ENCODE measurements at regions not wholly inside any gene's neighbourhood (a gene's known extent, or its start where the extent isn't known, plus 50 kb on each side); places are given as distances from the start of the nearest gene placed in this dataset.

GRCh38 chr6:16921399-16922110, 160.3 kb upstream of the ATXN1 start:
- Mint-ChIP-seq H3K4me1 (ENCODE audit: low read depth) (peaks cover 20% of the 10 kb centered on the region), H3K27ac (no peak overlapping the region), H3K27me3 (ENCODE audit: insufficient read depth) (no peaks in the 10 kb centered on the region), H3K36me3 (ENCODE audit: low read depth) (no peaks in the 10 kb centered on the region; the same call in 1 of the 2 replicates), H3K4me3 (no peak overlapping the region), H3K9me3 (no peaks in the 10 kb centered on the region)
- no peak for DNase-seq
- TF ChIP-seq CTCF (IDR thresholded peaks at IDR 0.05) = no peak

GRCh38 chr6:16918586-16918985, 157.3 kb upstream of the ATXN1 start:
- H3K27ac Mint-ChIP-seq = no peak overlapping the region
- H3K4me1 Mint-ChIP-seq (ENCODE audit: low read depth) = 0 out of 2 replicates have a peak, but pooled peaks cover 2% of the 10 kb centered on the region
- peaks cover 10% of the 10 kb centered on the region for H3K9me3 Mint-ChIP-seq
- no peak overlapping the region for H3K4me3 Mint-ChIP-seq
- no peaks in the 10 kb centered on the region for H3K27me3 Mint-ChIP-seq (ENCODE audit: insufficient read depth)
- no peak for TF ChIP-seq CTCF (IDR thresholded peaks at IDR 0.05)
- no peak for DNase-seq
- H3K36me3 Mint-ChIP-seq (ENCODE audit: low read depth) = peaks cover 10% of the 10 kb centered on the region; the same call in 1 of the 2 replicates

GRCh38 chr6:16914184-16914583, 152.9 kb upstream of the ATXN1 start:
- TF ChIP-seq CTCF (IDR thresholded peaks at IDR 0.05) = no peak
- no peak overlapping the region for H3K27ac Mint-ChIP-seq
- no peak overlapping the region for H3K4me3 Mint-ChIP-seq
- no peaks in the 10 kb centered on the region for H3K27me3 Mint-ChIP-seq (ENCODE audit: insufficient read depth)
- peaks cover 21% of the 10 kb centered on the region for H3K9me3 Mint-ChIP-seq
- peaks cover 29% of the 10 kb centered on the region for H3K4me1 Mint-ChIP-seq (ENCODE audit: low read depth)
- DNase-seq = no peak
- H3K36me3 Mint-ChIP-seq (ENCODE audit: low read depth) = peaks cover 21% of the 10 kb centered on the region

- DNase-seq = no peak
- peaks cover 1% of the 10 kb centered on the region; the same call in 1 of the 2 replicates for H3K27me3 Mint-ChIP-seq (ENCODE audit: insufficient read depth)
Measured at GRCh38 chr6:16912756-16913155, 151.5 kb upstream of the ATXN1 start.

GRCh38 chr6:16911088-16911487, 149.8 kb upstream of the ATXN1 start:
- DNase-seq = no peak
- no peak for TF ChIP-seq CTCF (IDR thresholded peaks at IDR 0.05)
- Mint-ChIP-seq H3K4me1 (ENCODE audit: low read depth) (peaks cover 29% of the 10 kb centered on the region), H3K4me3 (peak overlapping the region; percentile 62), H3K27me3 (ENCODE audit: insufficient read depth) (peaks cover 1% of the 10 kb centered on the region; the same call in 1 of the 2 replicates), H3K9me3 (peaks cover 21% of the 10 kb centered on the region), H3K36me3 (ENCODE audit: low read depth) (peaks cover 21% of the 10 kb centered on the region), H3K27ac (peak overlapping the region; percentile 71)

More at GRCh38 chr6:16912756-16913155, 151.5 kb upstream of the ATXN1 start:
- TF ChIP-seq CTCF (IDR thresholded peaks at IDR 0.05) = no peak
- H3K9me3 Mint-ChIP-seq = peaks cover 21% of the 10 kb centered on the region
- H3K4me3 Mint-ChIP-seq = no peak overlapping the region
- H3K36me3 Mint-ChIP-seq (ENCODE audit: low read depth) = peaks cover 21% of the 10 kb centered on the region
- H3K27ac Mint-ChIP-seq = no peak overlapping the region
- peaks cover 29% of the 10 kb centered on the region for H3K4me1 Mint-ChIP-seq (ENCODE audit: low read depth)
